H1 (cell line): ENCODE measurements at regions not wholly inside any gene's neighbourhood (a gene's known extent, or its start where the extent isn't known, plus 50 kb on each side); places are given as distances from the start of the nearest gene placed in this dataset.

Source experiments
- PHF8 ChIP-seq: fragments of 200-600 bp; sonication (generic); conservative IDR thresholded peaks from 2 replicates; pipeline ENCODE4 v1.7.1; 2012; ENCODE audit warnings: low read depth, mild to moderate bottlenecking, inconsistent platforms, low read length, moderate library complexity
- TBP ChIP-seq: IDR thresholded peaks from 2 replicates; pipeline ENCODE4 v1.6.1; 2011; ENCODE audit warnings: low read depth, low read length, improper control_type of control experiment

GRCh38 chr9:88243736-88244135 is 105.5 kb upstream of the SPATA31C2 start (continued):
- TF ChIP-seq PHF8 (no peak), TBP (no peak)
